ENCODE measurements at regions not wholly inside any gene's neighbourhood (a gene's known extent, or its start where the extent isn't known, plus 50 kb on each side); places are given as distances from the start of the nearest gene placed in this dataset.
"Not testable (repeated sequence)": the region's sequence is repeated elsewhere in the genome, so short reads cannot be mapped to it uniquely, and the experiment has no call there.

DNA sequence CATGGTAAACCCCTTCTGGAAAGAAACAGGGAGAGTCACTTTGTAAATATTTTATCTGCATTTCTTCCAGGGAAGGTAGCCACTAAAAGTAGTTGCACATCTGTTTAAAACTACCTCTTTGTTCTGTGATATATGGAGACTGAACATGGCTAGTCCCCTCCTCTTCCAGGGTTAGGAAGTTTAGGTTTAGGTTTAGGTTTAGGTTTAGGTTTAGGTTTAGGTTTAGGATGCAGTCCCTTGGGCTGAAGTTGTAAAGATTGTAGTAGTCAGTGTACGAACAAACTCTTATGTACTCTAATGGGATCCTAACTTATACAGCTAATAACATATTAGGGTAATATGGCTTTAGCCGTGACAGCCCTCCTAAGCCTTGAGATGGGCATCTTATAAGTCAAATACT, 880.2 kb upstream of the TMEFF2 start:
- H3K27me3 Mint-ChIP-seq = no peaks in the 10 kb centered on the region
- ATAC-seq (replicated peaks in 1 of 4) (no peak), DNase-seq (no peak)
- no peaks in the 10 kb centered on the region for H3K36me3 Mint-ChIP-seq
- Histone ChIP-seq H3K4me3 (ENCODE audit: control insufficient read depth in 1 of 2, extremely low read depth in 1 of 2, low read length in 1 of 2) (no peak overlapping the region), H3K9me3 (no peaks in the 10 kb centered on the region), H3K4me1 (ENCODE audit: control insufficient read depth in 1 of 2, extremely low read depth in 1 of 2, insufficient read depth in 2 of 2, low read length in 2 of 2) (no peaks in the 10 kb centered on the region), H3K36me3 (ENCODE audit: control insufficient read depth in 2 of 2, extremely low read depth in 1 of 2, insufficient read depth in 1 of 2, low read length in 1 of 2) (no peaks in the 10 kb centered on the region), H3K27me3 (replicated peaks in 1 of 2; ENCODE audit: control insufficient read depth in 2 of 2, extremely low read depth in 1 of 2, insufficient read depth in 2 of 2, low read length in 1 of 2) (no peaks in the 10 kb centered on the region), H3K27ac (ENCODE audit: low read length) (no peak overlapping the region)
- peaks cover 0 to 4% (median 0%) of the 10 kb centered on the region in 3 donors for H3K9me3 Mint-ChIP-seq
- no peak overlapping the region for H3K4me3 Mint-ChIP-seq
- WGBS (ENCODE audit: insufficient coverage) = no CpG with 5 or more reads among the region's 2 CpGs
- ChIA-PET POLR2A (interaction anchor here in 1 of 2 donors (0.5 kb wide), 1 partner anchor 635 kb away, joined by 4 read pairs; no protein-coding TSS in a partner anchor), CTCF (no interaction called here)
- no peak overlapping the region for H3K27ac Mint-ChIP-seq
- H3K4me1 Mint-ChIP-seq = no peaks in the 10 kb centered on the region

DNA sequence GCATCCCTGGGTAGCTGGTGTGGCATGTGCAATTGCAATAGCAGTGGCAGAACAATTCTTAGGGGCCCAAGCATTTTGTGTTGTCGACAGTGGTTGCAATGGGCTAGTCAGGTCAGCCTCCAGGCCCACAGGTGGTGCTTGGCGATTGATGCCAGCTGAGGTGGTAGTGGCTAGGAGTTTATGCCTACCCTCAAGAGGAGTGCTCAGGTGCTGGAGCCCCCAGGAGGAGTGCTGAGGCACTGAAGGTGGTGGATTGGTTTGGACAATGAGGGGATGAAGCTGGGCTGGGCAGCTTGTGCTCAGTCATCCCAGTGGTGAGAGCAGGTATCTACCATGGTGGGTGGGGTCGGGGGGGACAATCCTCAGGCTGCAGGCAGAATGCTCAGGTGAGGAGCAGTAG, 877.9 kb upstream of the TMEFF2 start:
- no peaks in the 10 kb centered on the region for H3K4me1 Mint-ChIP-seq
- H3K27me3 ChIP-seq (replicated peaks in 1 of 2; ENCODE audit: control insufficient read depth in 2 of 2, extremely low read depth in 1 of 2, insufficient read depth in 2 of 2, low read length in 1 of 2) = no peaks in the 10 kb centered on the region
- ATAC-seq (replicated peaks in 1 of 4) (no peak), DNase-seq (no peak)
- no peaks in the 10 kb centered on the region for H3K27me3 Mint-ChIP-seq
- H3K9me3 ChIP-seq = no peaks in the 10 kb centered on the region
- H3K27ac ChIP-seq (ENCODE audit: low read length) = no peak overlapping the region
- no peak overlapping the region for H3K27ac Mint-ChIP-seq
- peaks cover 0 to 4% (median 4%) of the 10 kb centered on the region in 3 donors for H3K9me3 Mint-ChIP-seq
- H3K36me3 ChIP-seq (ENCODE audit: control insufficient read depth in 2 of 2, extremely low read depth in 1 of 2, insufficient read depth in 1 of 2, low read length in 1 of 2) = no peaks in the 10 kb centered on the region
- 55% methylated on average over 3 of the region's 3 CpGs for WGBS (ENCODE audit: insufficient coverage)
- ChIA-PET CTCF (no interaction called here), POLR2A (no interaction called here)
- no peaks in the 10 kb centered on the region for H3K4me1 ChIP-seq (ENCODE audit: control insufficient read depth in 1 of 2, extremely low read depth in 1 of 2, insufficient read depth in 2 of 2, low read length in 2 of 2)
- no peak overlapping the region for H3K4me3 Mint-ChIP-seq
- no peak overlapping the region for H3K4me3 ChIP-seq (ENCODE audit: control insufficient read depth in 1 of 2, extremely low read depth in 1 of 2, low read length in 1 of 2)
- no peaks in the 10 kb centered on the region for H3K36me3 Mint-ChIP-seq

DNA sequence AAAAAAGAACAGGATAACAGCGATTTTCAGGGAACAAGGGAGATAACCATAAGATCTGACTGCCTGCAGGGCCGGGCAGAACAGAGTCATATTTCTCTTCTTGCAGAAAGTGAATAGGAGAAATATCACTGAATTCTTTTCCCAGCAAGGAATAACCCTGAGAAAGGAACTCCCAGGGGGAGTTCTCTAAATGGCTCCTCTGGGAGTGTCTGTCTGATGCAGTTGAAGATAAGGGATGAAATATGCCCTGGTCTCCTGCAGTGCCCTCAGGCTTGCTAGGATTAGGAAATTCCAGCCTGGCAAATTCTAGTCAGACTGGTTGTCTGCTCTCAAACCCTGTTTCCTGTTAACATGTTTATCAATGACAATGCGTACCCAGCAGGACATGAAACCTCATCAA, 830.8 kb upstream of the TMEFF2 start:
- H3K27me3 ChIP-seq (replicated peaks in 1 of 2; ENCODE audit: control insufficient read depth in 2 of 2, extremely low read depth in 1 of 2, insufficient read depth in 2 of 2, low read length in 1 of 2); CTCF ChIA-PET; H3K27ac ChIP-seq (ENCODE audit: low read length); H3K27ac Mint-ChIP-seq; H3K27me3 Mint-ChIP-seq; H3K4me1 ChIP-seq (ENCODE audit: control insufficient read depth in 1 of 2, extremely low read depth in 1 of 2, insufficient read depth in 2 of 2, low read length in 2 of 2); H3K9me3 ChIP-seq; H3K4me1 Mint-ChIP-seq; H3K4me3 Mint-ChIP-seq; H3K36me3 Mint-ChIP-seq; DNase-seq; H3K36me3 ChIP-seq (ENCODE audit: control insufficient read depth in 2 of 2, extremely low read depth in 1 of 2, insufficient read depth in 1 of 2, low read length in 1 of 2); ATAC-seq (replicated peaks in 1 of 4); H3K4me3 ChIP-seq (ENCODE audit: control insufficient read depth in 1 of 2, extremely low read depth in 1 of 2, low read length in 1 of 2); POLR2A ChIA-PET: not testable (repeated sequence)
- H3K9me3 Mint-ChIP-seq = peaks cover 8 to 23% (median 12%) of the 10 kb centered on the region in 3 donors
- WGBS (ENCODE audit: insufficient coverage) = 78% methylated on average over 1 of the region's 3 CpGs

DNA sequence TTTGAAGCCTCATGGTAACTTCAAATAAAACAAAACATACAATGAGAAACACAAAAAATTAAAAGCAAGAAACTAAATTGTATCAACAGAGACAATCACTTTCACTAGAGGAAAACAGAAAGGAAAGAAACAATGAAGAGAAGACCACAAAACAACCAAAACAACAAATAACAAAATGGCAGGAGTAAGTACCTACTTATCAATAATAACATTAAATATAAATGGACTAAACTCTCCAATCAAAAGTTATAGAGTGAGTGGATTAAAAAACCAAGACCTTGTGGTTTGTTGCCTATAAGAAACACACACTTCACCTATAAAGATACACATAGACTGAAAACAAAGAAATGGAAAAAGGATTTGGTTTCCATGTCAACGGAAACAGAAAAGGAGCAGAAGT, 830.1 kb upstream of the TMEFF2 start:
- WGBS (ENCODE audit: insufficient coverage) = no CpG with 5 or more reads among the region's 1 CpG
- Mint-ChIP-seq H3K36me3 (no peaks in the 10 kb centered on the region), H3K27ac (no peak overlapping the region), H3K4me1 (no peaks in the 10 kb centered on the region), H3K9me3 (peaks cover 4 to 23% (median 10%) of the 10 kb centered on the region in 3 donors), H3K27me3 (no peaks in the 10 kb centered on the region), H3K4me3 (no peak overlapping the region)
- Histone ChIP-seq H3K4me1 (ENCODE audit: control insufficient read depth in 1 of 2, extremely low read depth in 1 of 2, insufficient read depth in 2 of 2, low read length in 2 of 2) (no peaks in the 10 kb centered on the region), H3K27me3 (replicated peaks in 1 of 2; ENCODE audit: control insufficient read depth in 2 of 2, extremely low read depth in 1 of 2, insufficient read depth in 2 of 2, low read length in 1 of 2) (no peaks in the 10 kb centered on the region), H3K9me3 (no peaks in the 10 kb centered on the region), H3K27ac (ENCODE audit: low read length) (no peak overlapping the region), H3K36me3 (ENCODE audit: control insufficient read depth in 2 of 2, extremely low read depth in 1 of 2, insufficient read depth in 1 of 2, low read length in 1 of 2) (no peaks in the 10 kb centered on the region), H3K4me3 (ENCODE audit: control insufficient read depth in 1 of 2, extremely low read depth in 1 of 2, low read length in 1 of 2) (no peak overlapping the region)
- no peak for ATAC-seq (replicated peaks in 1 of 4)
- no peak for DNase-seq
- CTCF ChIA-PET = no interaction called here
- POLR2A ChIA-PET = no interaction called here

DNA sequence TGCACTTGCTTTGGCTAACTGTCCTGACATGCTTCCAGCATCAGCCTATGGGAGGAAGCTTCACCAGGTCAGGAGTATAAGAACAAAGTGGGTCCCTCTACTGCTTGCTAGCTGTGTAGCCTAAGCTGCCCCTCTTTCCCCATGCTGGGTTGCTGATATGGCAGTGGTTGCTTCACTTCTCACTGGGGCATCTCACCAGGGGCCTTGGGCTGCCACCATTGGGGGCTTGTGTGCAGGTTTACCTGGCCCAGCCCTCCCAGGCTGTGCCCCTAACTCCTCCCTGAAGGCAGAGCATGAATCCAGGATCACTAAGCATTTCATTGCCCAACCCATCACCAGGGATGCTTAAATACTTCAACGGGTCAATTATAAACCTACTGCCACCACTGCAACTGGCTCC, 817.1 kb upstream of the TMEFF2 start:
- H3K36me3 Mint-ChIP-seq = no peaks in the 10 kb centered on the region
- ChIA-PET CTCF (no interaction called here), POLR2A (no interaction called here)
- DNase-seq (no peak), ATAC-seq (replicated peaks in 1 of 4) (no peak)
- no peak overlapping the region for H3K4me3 Mint-ChIP-seq
- H3K27ac Mint-ChIP-seq = no peak overlapping the region
- H3K4me1 Mint-ChIP-seq = no peaks in the 10 kb centered on the region
- Histone ChIP-seq H3K27ac (ENCODE audit: low read length) (no peak overlapping the region), H3K4me3 (ENCODE audit: control insufficient read depth in 1 of 2, extremely low read depth in 1 of 2, low read length in 1 of 2) (no peak overlapping the region), H3K9me3 (no peaks in the 10 kb centered on the region), H3K4me1 (ENCODE audit: control insufficient read depth in 1 of 2, extremely low read depth in 1 of 2, insufficient read depth in 2 of 2, low read length in 2 of 2) (no peaks in the 10 kb centered on the region), H3K36me3 (ENCODE audit: control insufficient read depth in 2 of 2, extremely low read depth in 1 of 2, insufficient read depth in 1 of 2, low read length in 1 of 2) (no peaks in the 10 kb centered on the region), H3K27me3 (replicated peaks in 1 of 2; ENCODE audit: control insufficient read depth in 2 of 2, extremely low read depth in 1 of 2, insufficient read depth in 2 of 2, low read length in 1 of 2) (no peaks in the 10 kb centered on the region)
- 100% methylated on average over 1 of the region's 1 CpG for WGBS (ENCODE audit: insufficient coverage)
- no peaks in the 10 kb centered on the region for H3K27me3 Mint-ChIP-seq
- peaks cover 0 to 14% (median 13%) of the 10 kb centered on the region in 3 donors for H3K9me3 Mint-ChIP-seq

DNA sequence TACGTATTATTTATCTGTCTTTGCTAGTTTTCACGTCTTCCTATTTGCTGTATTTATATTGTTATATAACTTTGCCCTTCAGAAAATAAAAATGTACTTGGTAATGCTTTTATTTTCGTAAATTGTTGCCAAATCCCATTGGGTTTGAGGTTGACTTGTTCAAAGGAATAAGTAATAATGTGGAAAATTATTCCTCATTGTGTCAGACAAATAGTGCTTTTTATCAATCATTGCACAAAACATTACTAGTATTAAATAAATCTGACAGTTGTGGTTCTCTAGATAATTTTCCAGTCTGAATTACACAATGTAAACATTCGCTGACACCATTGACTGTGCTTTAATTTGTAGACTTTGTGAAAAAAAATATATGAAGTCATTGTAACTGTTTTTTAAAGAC, 798.3 kb upstream of the TMEFF2 start:
- no peak overlapping the region for H3K27ac Mint-ChIP-seq
- no CpG with 5 or more reads among the region's 4 CpGs for WGBS (ENCODE audit: insufficient coverage)

DNA sequence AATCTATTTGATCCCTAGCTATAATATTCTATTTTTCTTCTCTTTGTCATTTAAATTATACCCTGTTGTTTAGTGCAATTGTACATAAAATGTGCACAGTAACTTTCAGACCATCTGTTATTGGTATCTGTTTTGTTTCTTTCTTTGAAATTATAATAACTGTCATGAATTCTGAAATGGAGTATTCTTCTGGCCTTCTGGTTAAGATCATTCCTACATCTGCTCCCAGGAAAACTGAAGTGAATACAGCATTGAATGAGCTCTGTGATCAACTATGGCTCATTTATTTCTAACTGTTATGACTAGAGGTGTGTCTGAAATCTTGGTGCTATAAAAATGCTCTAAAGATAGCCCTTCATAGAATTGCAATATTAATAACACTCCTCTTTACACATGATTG, 788.4 kb upstream of the TMEFF2 start:
- H3K4me3 Mint-ChIP-seq = no peak overlapping the region
- Histone ChIP-seq H3K36me3 (ENCODE audit: control insufficient read depth in 2 of 2, extremely low read depth in 1 of 2, insufficient read depth in 1 of 2, low read length in 1 of 2) (no peaks in the 10 kb centered on the region), H3K9me3 (no peaks in the 10 kb centered on the region), H3K4me3 (ENCODE audit: control insufficient read depth in 1 of 2, extremely low read depth in 1 of 2, low read length in 1 of 2) (no peak overlapping the region), H3K27me3 (replicated peaks in 1 of 2; ENCODE audit: control insufficient read depth in 2 of 2, extremely low read depth in 1 of 2, insufficient read depth in 2 of 2, low read length in 1 of 2) (no peaks in the 10 kb centered on the region), H3K27ac (ENCODE audit: low read length) (no peak overlapping the region), H3K4me1 (ENCODE audit: control insufficient read depth in 1 of 2, extremely low read depth in 1 of 2, insufficient read depth in 2 of 2, low read length in 2 of 2) (no peaks in the 10 kb centered on the region)
- DNase-seq = no peak
- no peaks in the 10 kb centered on the region for H3K36me3 Mint-ChIP-seq
- CTCF ChIA-PET = no interaction called here
- no peaks in the 10 kb centered on the region for H3K4me1 Mint-ChIP-seq
- no peak overlapping the region for H3K27ac Mint-ChIP-seq
- ATAC-seq (replicated peaks in 1 of 4) = no peak
- POLR2A ChIA-PET = no interaction called here
- peaks cover 0 to under 1% (median 0%) of the 10 kb centered on the region in 3 donors for H3K9me3 Mint-ChIP-seq
- H3K27me3 Mint-ChIP-seq = no peaks in the 10 kb centered on the region

More for the DNA sequence above, 798.3 kb upstream of the TMEFF2 start:
- no peaks in the 10 kb centered on the region for H3K27me3 Mint-ChIP-seq
- H3K4me1 Mint-ChIP-seq = no peaks in the 10 kb centered on the region
- no peak overlapping the region for H3K27ac ChIP-seq (ENCODE audit: low read length)
- ChIA-PET POLR2A (no interaction called here), CTCF (no interaction called here)
- H3K4me1 ChIP-seq (ENCODE audit: control insufficient read depth in 1 of 2, extremely low read depth in 1 of 2, insufficient read depth in 2 of 2, low read length in 2 of 2) = no peaks in the 10 kb centered on the region
- no peak overlapping the region for H3K4me3 Mint-ChIP-seq
- no peaks in the 10 kb centered on the region for H3K9me3 ChIP-seq
- H3K27me3 ChIP-seq (replicated peaks in 1 of 2; ENCODE audit: control insufficient read depth in 2 of 2, extremely low read depth in 1 of 2, insufficient read depth in 2 of 2, low read length in 1 of 2) = no peaks in the 10 kb centered on the region
- DNase-seq (no peak), ATAC-seq (replicated peaks in 1 of 4) (no peak)
- no peaks in the 10 kb centered on the region for H3K36me3 Mint-ChIP-seq
- no peaks in the 10 kb centered on the region for H3K36me3 ChIP-seq (ENCODE audit: control insufficient read depth in 2 of 2, extremely low read depth in 1 of 2, insufficient read depth in 1 of 2, low read length in 1 of 2)
- no peak overlapping the region for H3K4me3 ChIP-seq (ENCODE audit: control insufficient read depth in 1 of 2, extremely low read depth in 1 of 2, low read length in 1 of 2)
- peaks cover 6 to 12% (median 6%) of the 10 kb centered on the region in 3 donors for H3K9me3 Mint-ChIP-seq

All from T-cell (primary cell).